ENCODE measurements at regions not wholly inside any gene's neighbourhood (a gene's known extent, or its start where the extent isn't known, plus 50 kb on each side); places are given as distances from the start of the nearest gene placed in this dataset.
"Not testable (repeated sequence)": the region's sequence is repeated elsewhere in the genome, so short reads cannot be mapped to it uniquely, and the experiment has no call there.

- no peak for ATAC-seq
- TF ChIP-seq ZNF565 (CRISPR knock-in tag; conservative IDR thresholded peaks at IDR 0.05; ENCODE audit: low read depth) = no peak
Measured at GRCh38 chr2:85945172-85945571, 56.4 kb upstream of the ST3GAL5 start.

GRCh38 chr2:85942346-85942957 lies 53.7 kb upstream of the ST3GAL5 start:
- ATAC-seq = no peak
- TF ChIP-seq BACH2 (CRISPR knock-in tag; IDR thresholded peaks at IDR 0.05; ENCODE audit: borderline replicate concordance) (no peak), ESRRG (CRISPR knock-in tag; IDR thresholded peaks at IDR 0.05) (no peak), TCF4 (CRISPR knock-in tag; IDR thresholded peaks at IDR 0.05; ENCODE audit: borderline replicate concordance) (no peak), POU6F1 (CRISPR knock-in tag; IDR thresholded peaks at IDR 0.05; ENCODE audit: borderline replicate concordance, low read depth) (no peak), CREB5 (CRISPR knock-in tag; IDR thresholded peaks at IDR 0.05; ENCODE audit: low read depth) (no peak), PATZ1 (CRISPR knock-in tag; IDR thresholded peaks at IDR 0.05; ENCODE audit: borderline replicate concordance) (no peak), ZNF8 (CRISPR knock-in tag; IDR thresholded peaks at IDR 0.05) (no peak), ZFP30 (CRISPR knock-in tag; IDR thresholded peaks at IDR 0.05) (no peak)

GRCh38 chr2:85941490-85941889 lies 52.7 kb upstream of the ST3GAL5 start:
- ATAC-seq = not testable (repeated sequence)

GRCh38 chr2:85939131-85939530 lies 50.3 kb upstream of the ST3GAL5 start:
- TF ChIP-seq CSRNP3 (CRISPR knock-in tag; IDR thresholded peaks at IDR 0.05) (no peak), ZFP30 (CRISPR knock-in tag; IDR thresholded peaks at IDR 0.05) (no peak), TOX (CRISPR knock-in tag; IDR thresholded peaks at IDR 0.05; ENCODE audit: borderline replicate concordance) (no peak), POU6F1 (CRISPR knock-in tag; IDR thresholded peaks at IDR 0.05; ENCODE audit: borderline replicate concordance, low read depth) (no peak), ISL1 (CRISPR knock-in tag; IDR thresholded peaks at IDR 0.05) (no peak), ARNTL (CRISPR knock-in tag; IDR thresholded peaks at IDR 0.05; ENCODE audit: borderline replicate concordance, low read depth) (no peak), ZC3H10 (CRISPR knock-in tag; IDR thresholded peaks at IDR 0.05) (no peak), PPARA (CRISPR knock-in tag; IDR thresholded peaks at IDR 0.05; ENCODE audit: borderline replicate concordance) (no peak)
- ATAC-seq = no peak

All from SK-N-SH treated with all-trans-retinoic acid at 6 μM for 48 hours (cell line).